ENCODE measurements at regions not wholly inside any gene's neighbourhood (a gene's known extent, or its start where the extent isn't known, plus 50 kb on each side); places are given as distances from the start of the nearest gene placed in this dataset.
"Not testable (repeated sequence)": the region's sequence is repeated elsewhere in the genome, so short reads cannot be mapped to it uniquely, and the experiment has no call there.

DNA sequence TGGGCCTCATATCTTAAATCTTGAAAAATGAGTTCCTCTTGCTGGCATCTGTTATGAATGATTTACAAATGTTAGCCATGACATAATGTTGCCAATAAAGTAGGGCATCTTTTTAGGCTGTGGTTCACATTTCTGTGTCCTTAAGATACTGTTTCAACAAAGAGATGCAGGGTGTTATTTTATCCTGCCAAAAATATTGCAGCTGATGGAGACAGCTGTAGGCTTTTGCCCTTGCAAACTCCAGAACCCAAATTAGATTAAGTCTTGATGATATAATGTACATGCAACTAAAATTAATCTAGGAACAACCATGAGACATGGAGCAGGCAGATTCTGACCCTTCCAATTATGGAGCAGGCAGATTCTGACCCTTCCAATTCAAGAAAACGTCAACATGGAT is 228.2 kb upstream of the GRIN3A start:
- no peak for DNase-seq

DNA sequence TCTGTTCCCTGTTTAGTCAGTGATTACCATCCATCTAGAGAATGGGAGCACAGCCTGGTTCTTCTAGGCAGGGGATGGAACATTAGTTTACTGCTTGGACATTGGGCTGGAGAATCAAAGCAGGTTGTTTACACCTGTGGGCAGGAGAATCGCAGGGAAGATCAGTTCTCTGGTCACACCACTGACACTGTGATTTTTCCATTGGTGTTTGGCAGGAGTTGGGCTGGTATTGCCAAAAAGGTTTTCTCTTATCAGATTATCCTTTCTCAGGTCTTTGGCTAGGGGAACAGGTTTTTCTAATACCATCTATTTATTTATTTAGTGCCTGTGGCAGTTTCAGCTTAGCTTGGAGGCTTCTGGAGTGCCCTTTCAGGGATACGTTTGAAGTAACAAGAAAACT is 219.3 kb upstream of the GRIN3A start:
- no peak for DNase-seq

DNA sequence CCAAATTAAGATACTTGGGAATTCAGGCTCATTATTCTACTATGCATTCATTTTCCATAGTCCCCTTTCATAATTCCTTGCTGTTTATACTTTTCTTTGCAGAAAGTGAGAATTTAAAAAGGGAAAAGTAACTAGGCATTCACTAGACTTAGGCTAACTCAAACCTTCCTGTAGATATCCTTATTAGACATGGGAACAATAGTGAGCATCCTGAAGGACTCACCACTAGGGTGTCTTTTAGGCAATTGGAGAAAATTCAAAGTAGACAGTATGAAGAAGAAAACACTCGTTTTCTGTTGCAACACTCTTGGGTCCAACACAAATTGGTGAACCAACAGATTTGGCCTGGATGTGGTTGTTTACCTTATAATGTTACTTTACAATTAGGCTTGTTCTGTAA is 213.2 kb upstream of the GRIN3A start:
- no peak for DNase-seq

GRCh38 chr9:101931756-101932155 is 193.3 kb upstream of the GRIN3A start:
- DNase-seq: no peak

DNA sequence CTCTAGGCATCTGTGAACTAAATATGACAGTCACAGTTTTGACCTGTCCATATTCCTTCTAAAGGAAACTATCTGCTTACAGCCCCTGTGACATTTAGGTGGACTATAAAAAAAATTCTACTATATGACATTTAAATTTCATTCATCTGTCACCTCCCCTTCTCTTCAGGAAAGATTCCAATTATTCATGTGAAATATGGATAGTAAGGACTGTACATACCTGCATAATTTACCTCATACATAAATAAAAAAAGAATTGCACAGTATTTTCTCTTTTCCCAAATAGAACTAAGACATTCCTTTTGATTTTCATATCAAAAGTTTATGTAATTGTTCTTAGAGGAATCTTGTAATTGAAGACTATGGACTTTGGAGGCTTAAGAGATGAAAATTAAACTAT is 192.3 kb upstream of the GRIN3A start:
- no peak for DNase-seq

DNA sequence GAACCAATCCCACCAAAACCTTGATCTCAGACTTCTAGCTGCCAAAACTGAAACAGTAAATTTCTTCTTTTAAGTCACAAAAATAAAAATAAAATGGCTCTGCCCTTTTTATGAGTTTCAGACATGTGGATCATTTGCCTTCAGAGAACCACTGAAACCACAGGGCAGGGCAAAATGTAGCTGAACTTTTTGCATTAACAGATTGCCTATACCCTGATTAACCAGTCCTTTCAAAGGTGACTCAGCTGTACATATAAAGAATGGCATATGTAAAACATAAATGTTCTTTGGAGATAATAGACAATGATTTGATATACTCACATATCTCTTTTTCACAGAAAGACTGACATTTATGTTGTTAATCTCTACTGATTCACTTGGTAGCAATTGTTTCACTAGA is 187.1 kb upstream of the GRIN3A start:
- DNase-seq: no peak

GRCh38 chr9:101923451-101923850 is 185.0 kb upstream of the GRIN3A start:
- no peak for DNase-seq

GRCh38 chr9:101916948-101917347 is 178.5 kb upstream of the GRIN3A start:
- not testable (repeated sequence) for DNase-seq

DNA sequence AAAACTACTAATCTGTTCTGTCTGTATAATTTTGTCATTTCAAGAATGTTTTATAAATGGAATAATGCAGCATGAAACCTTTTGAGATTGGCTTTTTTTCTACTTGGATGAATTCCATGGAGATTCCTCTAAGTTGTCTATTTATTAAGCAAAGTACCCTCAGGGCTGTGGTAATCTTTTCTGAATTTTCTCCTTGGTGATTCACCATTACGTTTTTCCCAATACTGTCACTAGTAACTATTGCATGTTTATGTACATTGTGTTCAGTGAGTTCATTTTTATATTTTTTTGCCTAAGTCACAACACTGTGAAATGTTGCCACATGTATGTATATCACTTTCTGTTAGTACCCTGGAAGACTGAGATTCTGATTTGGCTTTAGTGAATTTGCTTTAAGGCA is 177.0 kb upstream of the GRIN3A start:
- DNase-seq: no peak

- DNase-seq: no peak
These were observed 174.3 kb upstream of the GRIN3A start for GRCh38 chr9:101912698-101913097.

- DNase-seq: no peak
These were observed 169.0 kb upstream of the GRIN3A start for GRCh38 chr9:101907466-101907865.

DNA sequence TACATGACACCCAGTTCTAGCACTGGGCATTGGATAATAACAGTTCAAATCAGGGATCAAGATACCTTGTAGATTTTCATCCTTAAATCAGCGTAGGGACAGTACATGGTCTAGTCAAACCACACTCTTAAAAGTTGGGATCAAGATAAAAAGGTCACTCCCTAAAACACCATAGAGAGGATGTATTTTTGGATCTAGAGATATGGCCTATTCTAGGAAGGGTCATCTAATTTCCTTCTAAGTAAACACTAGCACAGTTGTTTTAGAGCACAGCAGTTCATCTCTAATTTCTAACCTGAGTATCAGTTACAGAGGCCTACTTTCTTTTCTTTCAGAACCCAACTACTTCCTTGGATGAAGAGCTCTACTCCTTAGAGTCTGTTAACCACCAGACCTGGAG is 166.4 kb upstream of the GRIN3A start:
- no peak for DNase-seq

DNA sequence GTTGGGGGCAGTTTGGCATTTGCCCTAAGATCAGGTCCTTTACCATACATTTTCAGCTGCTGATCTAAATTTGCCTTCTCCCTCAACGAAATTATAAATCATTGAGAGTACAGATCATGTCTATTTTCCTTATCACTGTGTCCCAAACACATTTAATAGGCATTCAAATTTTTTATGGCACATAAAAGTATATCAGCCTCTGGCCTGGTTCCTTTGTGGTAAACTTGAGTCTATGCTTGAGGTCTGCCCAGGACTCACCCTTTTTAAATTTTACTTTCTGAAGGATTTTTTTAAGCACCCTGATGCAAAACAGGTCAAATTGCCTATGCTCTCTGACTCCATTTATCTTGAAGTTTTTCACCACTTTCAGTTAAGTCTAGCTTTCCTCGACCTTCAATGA is 163.6 kb upstream of the GRIN3A start:
- DNase-seq: no peak

DNA sequence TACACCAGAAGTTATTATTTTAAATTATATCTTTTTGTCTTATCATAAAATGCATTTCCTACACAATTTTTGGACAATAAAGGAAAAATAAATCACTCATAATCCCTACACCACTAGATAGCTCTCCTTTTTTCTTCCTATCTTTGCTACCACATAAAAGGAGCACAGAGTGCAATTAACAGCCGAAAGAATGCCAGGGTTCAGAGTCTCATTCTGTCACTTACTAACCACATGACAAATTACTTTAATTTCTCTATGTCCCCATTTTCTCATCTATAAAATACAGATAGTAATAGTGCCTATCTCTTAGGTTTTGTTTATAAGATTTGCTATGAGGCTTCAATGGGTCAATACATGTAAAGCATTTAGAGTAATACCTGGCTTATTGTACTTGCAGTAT is 158.7 kb upstream of the GRIN3A start:
- no peak for DNase-seq

- no peak for DNase-seq
These were observed 155.5 kb upstream of the GRIN3A start for GRCh38 chr9:101893661-101894646.

- no peak for DNase-seq
These were observed 143.1 kb upstream of the GRIN3A start for GRCh38 chr9:101881508-101881907.

GRCh38 chr9:101880846-101881245 is 142.4 kb upstream of the GRIN3A start:
- DNase-seq: no peak

- DNase-seq: no peak
These were observed 140.3 kb upstream of the GRIN3A start for GRCh38 chr9:101878734-101879133.

DNA sequence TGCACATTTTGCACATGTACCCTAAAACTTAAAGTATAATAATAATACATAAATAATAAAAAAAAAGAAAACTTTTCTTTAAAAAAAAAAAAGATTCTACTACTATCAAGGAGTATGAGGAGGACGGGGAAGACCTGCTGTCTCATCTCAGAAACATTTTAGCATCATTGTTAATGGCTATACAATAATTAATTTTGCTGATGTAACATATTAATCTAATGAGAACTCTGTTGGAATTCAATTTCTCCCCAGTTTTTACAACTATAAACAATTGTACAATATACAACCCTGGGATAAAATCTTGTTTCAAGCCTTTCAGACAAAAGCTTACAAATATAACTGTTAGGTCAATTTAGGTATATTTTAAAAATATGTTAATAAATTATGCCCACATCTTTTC is 139.0 kb upstream of the GRIN3A start:
- DNase-seq: no peak

- DNase-seq: no peak
These were observed 123.0 kb upstream of the GRIN3A start for GRCh38 chr9:101861472-101861871.

DNA sequence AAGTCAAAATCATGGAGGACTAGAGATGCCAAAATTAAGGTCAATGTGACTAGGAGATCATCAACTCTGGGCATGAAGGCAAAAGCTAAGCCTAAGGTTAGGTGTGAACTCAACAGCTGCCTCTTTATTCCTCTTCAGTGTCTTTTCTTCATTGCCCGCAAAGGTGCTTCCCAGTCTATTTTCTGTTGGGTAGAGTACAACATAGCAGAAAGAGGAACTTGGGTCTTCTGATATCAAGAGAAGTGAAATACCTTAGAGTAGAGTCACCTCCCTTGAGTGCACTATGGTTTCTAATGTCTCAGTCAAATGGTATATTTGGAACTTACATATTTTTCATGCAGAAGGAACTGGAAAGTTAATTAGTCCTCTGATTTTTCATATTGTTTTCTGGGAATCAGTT is 122.5 kb upstream of the GRIN3A start:
- DNase-seq: no peak

DNA sequence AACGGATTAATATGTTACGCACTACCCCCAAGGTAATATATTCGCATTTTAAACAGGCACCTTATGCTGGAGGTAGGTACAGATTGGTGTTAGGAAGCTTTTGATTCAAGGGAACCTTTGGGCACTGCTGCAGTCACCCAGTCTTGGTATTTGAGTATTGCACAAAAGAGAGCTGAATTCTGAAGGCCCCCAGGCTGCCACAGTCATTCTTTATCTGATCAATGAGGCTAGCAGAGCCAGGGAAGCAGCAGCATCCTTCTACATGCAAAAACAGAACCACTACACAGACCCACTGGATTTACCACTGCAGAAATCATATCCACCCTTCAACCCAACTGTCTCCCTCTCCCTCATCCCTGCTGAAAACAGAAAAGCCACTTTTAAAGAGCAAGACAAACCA is 121.2 kb upstream of the GRIN3A start:
- no peak for DNase-seq

DNA sequence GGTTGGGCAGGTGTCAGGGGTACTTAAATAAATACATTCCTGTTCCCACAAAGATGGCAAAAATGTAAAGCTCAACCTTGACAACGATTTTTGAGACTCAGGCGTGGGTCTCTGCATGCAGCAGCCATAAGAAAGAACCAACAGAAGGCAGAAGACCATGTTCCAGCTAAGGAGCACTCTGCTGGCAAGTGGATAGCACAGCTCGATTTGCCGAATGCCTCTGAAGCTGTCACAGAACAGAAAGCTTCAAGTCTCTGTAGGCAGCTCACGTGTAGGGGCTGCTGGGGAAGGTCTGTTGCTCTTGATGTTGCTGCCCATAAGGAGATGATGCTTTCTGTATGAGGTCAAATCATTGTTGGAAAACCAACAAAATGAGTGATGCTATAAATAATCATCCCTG is 119.6 kb upstream of the GRIN3A start:
- DNase-seq: no peak

GRCh38 chr9:101849102-101849707 is 110.8 kb upstream of the GRIN3A start:
- no peak for DNase-seq
